Activated T-helper 1 cell treated with Interleukin-2 at 50 U/mL for 16 hours (primary cell): ENCODE measurements at regions not wholly inside any gene's neighbourhood (a gene's known extent, or its start where the extent isn't known, plus 50 kb on each side); places are given as distances from the start of the nearest gene placed in this dataset.
"Not testable (repeated sequence)": the region's sequence is repeated elsewhere in the genome, so short reads cannot be mapped to it uniquely, and the experiment has no call there.

ENCODE experiments used
- DNase-seq: peaks from one replicate; pipeline ENCODE4 v3.0.0-alpha.2; 2020; ENCODE audit warnings: low read depth

- not testable (repeated sequence) for DNase-seq
Measured at GRCh38 chr15:22519213-22519612, 60.5 kb downstream of the GOLGA6L22 start.

DNA sequence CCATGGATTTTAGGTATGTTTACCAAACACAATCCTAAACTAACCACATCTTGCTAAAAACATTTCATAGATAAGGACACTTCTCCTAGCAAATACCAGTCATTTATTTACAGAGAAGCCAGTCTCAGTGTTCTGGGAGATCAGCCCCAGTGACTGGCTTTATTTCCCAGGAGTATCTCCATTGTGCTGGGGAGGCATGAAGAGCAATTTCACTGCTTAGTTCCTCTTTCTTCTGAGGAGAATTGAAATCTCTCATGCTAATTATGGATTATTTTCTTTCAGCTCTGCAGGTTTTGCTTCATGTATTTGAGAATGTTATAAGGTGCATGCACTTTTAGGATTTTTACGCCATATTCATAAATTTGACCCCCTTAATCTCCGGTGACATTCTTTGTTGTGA is 67.8 kb downstream of the GOLGA6L22 start:
- DNase-seq, result not testable (repeated sequence)

DNA sequence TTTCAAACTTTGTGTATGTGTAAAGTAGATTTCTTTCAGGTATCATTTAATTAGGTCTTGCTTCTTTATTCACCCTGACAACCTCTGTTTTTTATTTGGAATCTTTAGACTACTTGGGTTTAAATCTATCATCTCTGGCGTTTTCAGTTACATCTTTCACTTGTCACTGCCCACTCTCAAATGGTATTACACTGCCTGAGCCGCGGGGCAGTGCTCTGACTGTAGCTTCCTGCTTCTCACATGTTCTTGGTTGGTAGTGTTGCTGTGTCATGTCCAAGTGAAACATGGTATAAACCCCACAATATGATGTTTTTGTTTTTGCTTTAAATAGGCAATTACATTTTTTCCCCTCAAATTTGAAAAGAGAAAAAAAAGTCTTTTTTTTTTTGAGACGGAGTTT is 68.3 kb downstream of the GOLGA6L22 start:
- DNase-seq, result not testable (repeated sequence)

DNA sequence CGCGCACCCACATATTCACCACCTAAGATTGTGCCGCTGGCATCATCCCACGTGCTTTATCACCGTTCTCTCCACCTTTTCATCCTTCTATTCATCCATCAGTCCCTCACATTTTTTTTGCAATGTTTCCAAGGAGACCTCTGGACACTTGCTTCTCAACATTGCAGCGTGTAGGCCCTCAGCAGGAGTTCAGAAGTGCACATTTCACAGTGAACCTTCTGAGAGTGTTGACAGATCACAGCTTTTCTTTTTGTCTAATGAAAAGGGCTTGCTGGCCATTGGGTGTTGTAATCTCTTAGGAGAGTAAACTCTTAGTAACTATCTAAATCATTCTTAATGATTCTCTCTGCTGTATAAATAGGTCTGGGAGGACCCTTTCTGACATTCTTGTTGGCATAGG is 70.5 kb downstream of the GOLGA6L22 start:
- not testable (repeated sequence) for DNase-seq

DNA sequence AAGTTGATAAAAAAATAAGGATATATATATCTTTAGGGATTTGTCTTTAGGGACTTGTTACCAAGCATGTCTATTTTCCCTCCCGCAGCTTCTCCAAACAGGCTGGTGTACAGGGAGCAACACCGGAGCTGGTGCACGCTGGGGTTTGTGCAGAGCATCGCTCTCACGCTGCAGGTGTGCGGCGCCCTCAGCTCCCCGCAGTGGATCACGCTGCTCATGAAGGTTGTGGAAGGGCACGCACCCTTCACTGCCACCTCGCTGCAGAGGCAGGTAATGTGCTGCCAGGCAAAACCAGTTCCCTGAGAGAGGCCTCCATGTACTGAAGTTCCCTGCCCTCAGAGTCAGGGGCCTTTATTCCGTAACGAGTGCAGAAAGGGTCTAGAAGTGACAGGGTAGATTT is 101.0 kb downstream of the GOLGA6L22 start:
- DNase-seq, result not testable (repeated sequence)

- DNase-seq, result not testable (repeated sequence)
Measured at GRCh38 chr15:22561716-22562115, 103.0 kb downstream of the GOLGA6L22 start.

DNA sequence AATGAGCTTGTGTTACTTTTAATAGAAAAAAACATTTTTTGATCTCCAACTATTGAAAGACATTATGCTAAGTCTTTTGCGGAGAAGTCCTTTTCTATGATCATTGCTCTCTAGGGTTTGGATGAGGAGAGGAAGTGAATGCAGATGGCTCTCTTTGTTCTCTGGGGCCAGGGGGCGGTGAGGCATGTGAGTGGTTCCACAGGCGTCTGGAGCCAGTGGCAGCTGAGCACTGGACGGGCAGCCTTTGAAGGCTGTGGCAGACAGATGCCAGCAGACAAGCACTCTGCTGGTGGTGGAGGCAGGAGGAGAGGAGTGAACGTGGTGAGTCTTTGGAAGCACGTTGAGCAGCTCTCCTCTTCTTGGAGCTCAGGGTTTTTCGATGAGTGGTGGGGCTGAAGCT is 107.8 kb downstream of the GOLGA6L22 start:
- not testable (repeated sequence) for DNase-seq

- not testable (repeated sequence) for DNase-seq
Measured at GRCh38 chr15:22569486-22569885, 110.8 kb downstream of the GOLGA6L22 start.

GRCh38 chr15:22572152-22572735 is 113.5 kb downstream of the GOLGA6L22 start:
- not testable (repeated sequence) for DNase-seq

DNA sequence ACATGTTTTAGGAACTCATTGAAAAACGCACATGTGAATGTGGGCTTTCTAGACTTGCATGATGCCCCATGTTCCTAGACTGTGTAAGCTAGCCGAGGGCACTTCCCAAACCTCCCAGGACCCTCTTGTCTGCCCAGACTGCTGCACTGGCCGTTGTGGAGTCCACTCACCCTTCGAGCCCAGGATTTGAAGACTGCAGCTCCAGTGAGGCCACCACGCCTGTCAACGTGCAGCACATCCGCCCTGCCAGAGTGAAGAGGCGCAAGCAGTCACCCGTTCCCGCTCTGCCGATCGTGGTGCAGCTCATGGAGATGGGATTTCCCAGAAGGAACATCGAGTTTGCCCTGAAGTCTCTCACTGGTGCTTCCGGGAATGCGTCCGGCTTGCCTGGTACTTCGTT is 114.1 kb downstream of the GOLGA6L22 start:
- DNase-seq, result not testable (repeated sequence)

DNA sequence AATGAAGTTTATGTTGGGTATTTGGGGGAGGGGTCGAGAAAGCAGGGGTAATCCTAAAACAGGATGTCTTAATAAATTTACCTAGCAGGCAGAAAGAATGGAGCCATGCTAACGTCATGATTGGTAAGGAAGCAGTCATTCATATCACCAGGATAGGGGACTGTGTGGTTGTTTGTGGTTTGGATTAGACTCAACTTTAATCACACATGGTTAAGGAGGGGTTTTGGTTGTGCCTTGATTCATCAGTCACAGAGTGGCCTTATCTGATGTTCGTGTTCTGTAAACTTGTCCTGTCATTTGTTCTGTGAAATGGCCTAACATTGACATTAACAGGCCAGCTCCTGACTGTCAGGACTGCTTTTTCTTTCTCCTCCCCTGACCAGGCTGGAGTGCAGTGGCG is 119.1 kb downstream of the GOLGA6L22 start:
- not testable (repeated sequence) for DNase-seq

DNA sequence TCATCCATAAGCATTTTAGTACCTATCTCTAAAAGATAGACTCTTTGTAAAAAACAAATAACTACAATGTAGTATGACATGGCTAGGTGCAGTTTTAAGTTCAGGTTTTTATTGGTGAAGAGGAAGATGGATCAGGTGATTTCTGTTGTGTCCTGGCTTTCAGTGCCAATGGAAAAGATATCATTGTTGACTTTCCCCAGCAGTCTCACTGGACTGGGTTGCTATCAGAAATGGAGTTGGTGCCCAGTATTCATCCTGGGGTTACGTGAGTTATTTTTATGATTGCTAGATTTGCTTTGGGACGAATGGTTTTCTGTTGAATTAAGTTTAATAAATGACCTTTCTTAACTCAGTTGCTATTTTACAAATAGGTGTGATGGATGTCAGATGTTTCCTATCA is 120.5 kb downstream of the GOLGA6L22 start:
- DNase-seq, result not testable (repeated sequence)

DNA sequence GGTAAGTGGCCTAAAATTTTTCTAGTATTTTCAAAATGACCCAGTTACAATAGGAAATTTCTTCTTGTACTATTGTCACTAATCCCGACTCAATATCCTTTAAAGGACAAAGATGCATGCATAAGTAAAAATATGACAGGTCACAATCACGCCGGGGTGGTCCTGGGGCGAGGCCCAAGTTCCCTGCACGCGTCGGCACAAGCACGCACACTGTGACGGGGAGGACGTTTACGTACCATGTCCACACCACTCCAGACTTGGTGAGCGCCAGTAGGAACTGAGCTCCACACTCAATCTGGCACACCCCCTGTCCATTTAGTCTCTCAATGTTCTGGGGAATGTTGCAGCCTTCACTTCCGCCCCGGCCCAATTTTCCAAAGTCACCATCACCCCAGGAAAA is 128.7 kb downstream of the GOLGA6L22 start:
- DNase-seq, result not testable (repeated sequence)

- not testable (repeated sequence) for DNase-seq
Measured at GRCh38 chr15:22598552-22598951, 139.8 kb downstream of the GOLGA6L22 start.

- DNase-seq, result not testable (repeated sequence)
Measured at GRCh38 chr15:22599526-22600320, 141.0 kb downstream of the GOLGA6L22 start.

GRCh38 chr15:22616976-22617375 is 158.3 kb downstream of the GOLGA6L22 start:
- not testable (repeated sequence) for DNase-seq

DNA sequence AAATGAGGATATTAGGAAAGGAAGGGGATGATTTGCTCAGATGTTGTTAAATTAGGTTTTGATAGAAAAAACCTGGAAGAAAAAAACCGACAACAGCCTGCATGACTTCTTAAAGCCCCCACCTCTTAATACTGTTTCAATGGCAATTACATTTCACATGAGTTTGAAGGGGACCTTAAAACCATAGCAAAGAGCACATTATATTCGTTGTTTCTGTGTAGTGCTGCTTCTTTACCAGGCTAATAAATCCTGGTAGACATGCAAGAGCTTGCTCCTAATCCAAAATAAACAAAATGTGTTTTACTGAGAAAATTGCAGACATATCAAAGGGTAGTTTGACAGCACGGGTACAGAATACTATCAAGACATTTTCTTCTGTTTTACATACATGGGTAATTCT is 154.7 kb upstream of the NIPA1 start:
- DNase-seq, result not testable (repeated sequence)

DNA sequence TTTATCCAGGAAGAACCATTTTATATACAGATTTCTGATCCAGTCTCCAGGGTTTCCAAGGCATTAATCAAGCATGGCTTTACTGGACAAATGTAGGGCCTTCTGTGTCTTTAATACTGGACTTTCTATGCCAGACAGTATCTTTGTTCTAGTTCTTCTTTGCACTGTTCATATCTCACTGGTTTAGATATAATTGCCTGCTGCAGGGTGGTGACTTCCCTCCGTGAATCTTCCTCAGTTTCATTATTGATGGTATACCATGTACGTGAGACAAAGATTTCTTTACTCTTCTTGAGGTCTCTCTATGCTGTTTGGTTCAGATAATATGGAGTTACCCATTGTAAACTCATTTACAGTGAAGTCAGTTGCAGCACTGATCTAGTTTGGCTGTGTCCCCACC is 146.5 kb upstream of the NIPA1 start:
- not testable (repeated sequence) for DNase-seq

GRCh38 chr15:22649458-22649857 is 137.0 kb upstream of the NIPA1 start:
- DNase-seq, result not testable (repeated sequence)

DNA sequence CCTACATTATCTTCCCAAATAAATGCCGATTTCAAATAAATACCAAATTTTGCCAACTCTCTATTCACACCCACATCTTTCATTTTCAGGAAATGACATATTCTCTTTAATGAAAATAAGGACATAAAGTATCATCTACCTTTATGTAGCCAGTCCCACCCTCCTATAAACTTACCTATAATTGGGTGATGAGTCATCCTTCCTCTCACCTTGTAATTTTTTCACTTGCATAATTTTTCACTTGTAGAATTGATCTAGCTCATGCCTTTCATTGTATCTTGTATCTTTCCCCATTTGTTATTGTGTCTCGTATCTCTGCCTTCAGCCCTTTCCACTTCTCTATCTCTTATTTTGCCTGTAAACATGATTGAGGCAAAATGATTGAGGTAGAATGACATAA is 135.3 kb upstream of the NIPA1 start:
- not testable (repeated sequence) for DNase-seq

GRCh38 chr15:22664294-22665058 is 122.0 kb upstream of the NIPA1 start:
- peak; percentile 22 for DNase-seq

- DNase-seq, result not testable (repeated sequence)
Measured at GRCh38 chr15:22665059-22665702, 121.3 kb upstream of the NIPA1 start.
